Activated effector memory CD4-positive, alpha-beta T cell treated with anti-CD3 and anti-CD28 coated beads, Interleukin-2, amount 50 U/mL, for 16 hours (primary cell): ENCODE measurements at regions not wholly inside any gene's neighbourhood (a gene's known extent, or its start where the extent isn't known, plus 50 kb on each side); places are given as distances from the start of the nearest gene placed in this dataset.
"Not testable (repeated sequence)": the region's sequence is repeated elsewhere in the genome, so short reads cannot be mapped to it uniquely, and the experiment has no call there.

Experiments
- DNase-seq: peaks from one replicate; pipeline ENCODE4 v3.0.0-alpha.2; 2020

DNA sequence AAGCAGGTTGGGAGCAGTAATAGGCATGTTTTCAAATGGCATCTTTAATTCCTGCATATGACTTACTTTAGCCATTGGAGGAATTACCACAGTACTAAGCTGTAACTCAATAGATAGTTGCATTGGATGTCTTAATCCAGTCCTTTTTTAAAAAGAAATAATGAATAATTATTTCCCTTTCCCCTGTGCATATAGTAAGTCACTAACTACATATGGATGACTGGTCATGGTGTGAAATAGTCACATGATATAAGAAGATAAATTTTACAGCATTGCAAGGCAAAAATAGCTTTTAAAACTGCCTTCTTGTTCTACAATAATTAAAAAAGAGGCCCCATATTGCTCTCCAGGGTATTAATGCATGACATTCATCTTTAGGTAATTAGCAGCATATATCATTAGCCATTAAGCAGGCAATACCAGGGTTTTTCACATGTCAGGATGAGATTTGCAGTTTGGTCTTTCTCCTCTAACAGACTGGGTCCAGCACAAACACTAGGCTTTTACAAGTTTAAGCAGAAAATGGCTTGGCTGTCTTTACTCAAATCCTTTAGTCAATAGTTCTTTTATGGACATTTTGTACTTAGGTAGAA, 606.4 kb upstream of the RORB start:
- no peak for DNase-seq

DNA sequence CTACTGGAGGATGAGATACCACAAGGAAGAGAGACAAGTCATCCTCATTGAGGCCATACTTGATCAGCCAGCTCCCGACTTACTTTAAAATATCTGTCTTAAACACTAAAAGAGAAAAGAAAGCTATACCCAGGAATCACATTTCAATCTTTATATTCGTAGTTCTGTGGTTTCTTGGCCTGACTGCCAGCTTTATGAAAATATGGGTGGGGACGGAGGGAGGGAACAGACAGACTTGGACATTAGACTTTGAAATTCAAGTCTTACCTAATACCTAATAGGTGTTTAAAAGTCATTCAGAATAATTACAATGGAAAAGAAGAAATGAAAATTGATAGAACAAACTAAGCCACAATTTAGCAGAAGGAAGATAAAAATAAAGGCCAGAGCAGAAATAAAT, 604.8 kb upstream of the RORB start:
- no peak for DNase-seq

GRCh38 chr9:73893230-73893629, 603.9 kb upstream of the RORB start:
- no peak for DNase-seq

GRCh38 chr9:73896061-73896460, 601.1 kb upstream of the RORB start:
- no peak for DNase-seq

GRCh38 chr9:73906671-73907070, 590.5 kb upstream of the RORB start:
- no peak for DNase-seq

GRCh38 chr9:73911804-73912203, 585.3 kb upstream of the RORB start:
- no peak for DNase-seq

GRCh38 chr9:73916016-73916673, 581.0 kb upstream of the RORB start:
- no peak for DNase-seq

GRCh38 chr9:73919712-73920111, 577.4 kb upstream of the RORB start:
- DNase-seq = no peak

DNA sequence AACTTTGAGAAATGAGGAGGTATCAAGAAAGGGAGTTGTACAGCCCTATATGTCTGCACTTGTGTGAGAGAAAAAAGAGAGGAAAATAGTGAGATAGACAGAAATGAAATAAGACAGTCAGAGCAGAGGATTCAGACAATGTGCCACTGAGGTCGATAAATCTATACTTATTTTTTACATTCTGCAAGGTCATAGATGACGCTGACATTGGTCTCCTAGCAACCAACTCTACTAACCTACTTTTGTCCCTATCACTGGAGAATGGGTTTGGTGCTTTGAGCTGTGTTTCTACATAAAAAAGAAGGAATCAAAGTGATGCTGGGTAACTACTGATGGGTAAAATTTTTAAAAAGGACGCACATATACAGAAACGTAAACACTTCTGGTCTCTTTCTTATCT, 573.3 kb upstream of the RORB start:
- no peak for DNase-seq

DNA sequence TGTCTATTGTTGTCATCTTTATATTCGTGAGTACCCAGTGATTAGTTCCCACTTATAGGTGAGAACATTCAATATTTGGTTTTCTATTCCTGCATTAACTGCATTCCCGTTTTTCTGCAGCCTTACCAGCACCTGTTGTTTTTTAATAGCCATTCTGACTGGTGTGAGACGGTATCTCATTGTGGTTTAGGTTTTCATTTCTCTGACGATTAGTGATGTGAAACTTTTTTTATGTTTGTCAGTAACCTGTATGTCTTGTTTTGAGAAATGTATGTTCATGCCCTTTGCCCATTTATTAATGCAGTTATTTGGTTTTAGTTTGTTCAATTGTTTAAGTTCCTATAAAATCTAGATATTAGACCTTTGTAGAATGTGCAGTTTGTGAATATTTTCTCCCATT, 546.0 kb upstream of the RORB start:
- DNase-seq = no peak

DNA sequence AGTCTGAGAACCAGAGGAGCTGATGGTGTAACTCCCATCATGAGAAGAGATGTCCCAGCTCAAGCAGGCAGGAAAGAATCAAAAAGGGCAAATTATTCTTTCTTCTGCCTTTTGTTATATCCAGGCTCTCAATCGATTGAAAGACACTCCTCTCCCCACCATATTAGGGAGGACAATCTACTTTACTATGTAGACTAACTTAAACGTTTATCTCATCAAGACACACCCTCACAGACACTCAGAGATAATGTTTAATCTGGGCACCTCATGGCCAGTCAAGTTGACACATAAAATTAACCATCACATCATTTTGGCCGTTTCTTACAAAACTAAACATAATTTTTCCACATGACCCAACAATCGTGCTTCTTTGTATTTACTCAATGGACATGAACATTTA, 534.3 kb upstream of the RORB start:
- no peak for DNase-seq

GRCh38 chr9:73969936-73970335, 527.2 kb upstream of the RORB start:
- no peak for DNase-seq

DNA sequence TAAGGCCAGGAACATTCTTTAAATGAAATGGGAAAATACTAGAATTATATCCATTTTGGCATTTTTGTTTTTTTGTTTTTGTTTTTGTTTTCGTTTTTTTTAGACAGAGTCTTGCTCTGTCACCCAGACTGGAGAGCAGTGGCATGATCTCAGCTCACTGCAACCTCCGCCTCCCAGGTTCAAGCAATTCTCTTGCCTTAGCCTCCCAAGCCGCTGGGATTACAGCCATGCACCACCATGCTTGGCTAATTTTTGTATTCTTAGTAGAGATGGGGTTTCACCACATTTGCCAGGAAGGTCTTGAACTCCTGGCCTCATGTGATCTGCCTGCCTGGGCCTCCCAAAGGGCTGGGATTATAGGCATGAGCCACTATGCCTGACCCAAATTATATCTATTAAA, 520.7 kb upstream of the RORB start:
- DNase-seq = not testable (repeated sequence)

- DNase-seq = no peak
These were observed 517.3 kb upstream of the RORB start for GRCh38 chr9:73979894-73980264.

DNA sequence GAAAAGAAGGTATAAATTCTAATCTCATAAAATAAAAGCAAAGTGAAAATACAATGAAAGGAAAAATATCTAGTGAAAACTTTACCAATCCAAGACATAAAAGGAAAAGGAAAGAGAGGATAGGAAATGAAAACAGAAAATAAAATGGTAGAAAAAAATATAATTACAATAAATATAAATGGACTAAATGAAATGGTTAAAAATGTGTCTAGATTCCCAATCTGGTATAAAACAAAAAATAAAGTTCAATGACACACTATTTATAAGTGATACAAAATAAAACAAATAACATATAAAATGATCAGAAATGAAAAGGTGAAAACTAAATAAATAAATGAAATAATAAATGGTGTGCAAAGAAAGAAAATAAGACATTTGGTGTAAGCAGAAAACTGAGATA, 516.4 kb upstream of the RORB start:
- DNase-seq = no peak

DNA sequence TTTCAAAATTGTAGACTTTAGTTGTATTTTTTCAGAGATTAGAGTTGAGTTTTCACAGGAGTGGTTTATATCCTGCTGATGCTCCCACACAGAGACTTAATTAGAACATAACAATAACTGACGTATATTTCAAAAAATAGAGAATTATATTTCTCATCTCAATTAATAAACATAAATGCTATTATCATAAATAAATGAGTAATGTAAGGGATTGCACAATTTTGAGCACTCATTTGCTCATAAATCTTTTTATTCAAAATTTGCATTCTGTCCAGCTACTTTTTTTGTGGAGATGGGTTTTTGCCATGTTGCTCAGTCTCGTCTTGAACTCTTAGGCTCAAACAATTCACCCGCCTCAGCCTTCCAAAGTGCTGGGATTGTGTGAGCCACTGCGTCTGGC, 515.7 kb upstream of the RORB start:
- DNase-seq = no peak

DNA sequence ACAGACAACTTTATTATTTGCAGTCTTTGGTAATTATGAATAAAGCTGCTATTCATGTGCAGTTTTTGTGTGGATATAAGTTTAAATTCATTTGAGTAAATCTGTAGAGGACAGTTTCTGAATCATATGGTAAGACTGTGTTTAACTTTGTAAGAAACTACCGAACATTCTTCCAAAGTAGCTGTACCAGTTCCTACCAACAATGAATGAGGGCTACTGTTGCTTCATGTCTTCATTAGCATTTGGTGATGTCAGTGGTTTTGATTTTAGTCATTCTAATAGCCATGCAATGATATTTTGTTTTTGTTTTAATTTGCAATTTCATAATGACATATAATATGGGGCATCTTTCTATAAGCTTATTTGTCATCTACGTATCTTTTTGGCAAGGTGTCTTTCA, 501.3 kb upstream of the RORB start:
- DNase-seq = no peak

DNA sequence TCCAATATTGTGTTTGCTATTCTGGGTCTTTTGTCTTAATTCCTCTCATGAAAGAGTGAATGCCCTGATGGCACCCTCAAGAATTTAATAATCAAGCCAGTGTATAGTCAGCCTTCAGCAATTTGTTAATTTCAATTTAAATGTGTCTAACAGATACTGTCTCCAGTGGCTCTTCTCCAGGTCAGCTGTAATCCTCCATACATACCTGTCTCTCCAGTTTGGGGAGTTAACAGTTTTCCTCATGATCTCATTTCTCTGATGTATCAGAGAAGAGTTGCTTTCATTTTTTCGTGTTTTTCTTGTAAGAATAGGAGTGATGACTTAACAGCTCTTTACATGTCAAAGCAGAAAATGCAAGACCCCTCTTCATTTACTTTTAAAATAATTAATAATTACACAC, 500.3 kb upstream of the RORB start:
- DNase-seq = no peak

GRCh38 chr9:74001382-74001781, 495.8 kb upstream of the RORB start:
- no peak for DNase-seq

- no peak for DNase-seq
These were observed 490.2 kb upstream of the RORB start for GRCh38 chr9:74006935-74007334.

DNA sequence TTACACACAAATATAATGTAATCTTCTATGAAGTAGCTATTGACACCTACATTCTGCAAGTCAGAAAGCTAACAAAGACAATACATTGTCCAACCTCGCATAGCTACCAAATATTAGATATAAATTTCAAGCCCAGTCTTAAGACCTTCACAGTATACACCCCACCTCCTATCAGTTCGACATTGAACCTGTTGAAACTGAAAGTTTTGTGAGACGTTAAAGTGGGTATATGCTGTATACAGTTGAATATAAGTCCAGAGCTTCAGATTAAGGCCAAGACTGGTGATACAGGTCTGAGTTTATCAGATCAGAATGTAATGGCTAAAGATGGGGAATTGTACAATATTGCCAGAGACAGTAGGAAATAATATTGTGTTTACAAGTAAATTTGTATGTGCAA, 489.3 kb upstream of the RORB start:
- DNase-seq = no peak

GRCh38 chr9:74016004-74016403, 481.1 kb upstream of the RORB start:
- DNase-seq = no peak

GRCh38 chr9:74025402-74025925, 471.7 kb upstream of the RORB start:
- DNase-seq = no peak

- DNase-seq = no peak
These were observed 464.7 kb upstream of the RORB start for GRCh38 chr9:74032421-74032820.

DNA sequence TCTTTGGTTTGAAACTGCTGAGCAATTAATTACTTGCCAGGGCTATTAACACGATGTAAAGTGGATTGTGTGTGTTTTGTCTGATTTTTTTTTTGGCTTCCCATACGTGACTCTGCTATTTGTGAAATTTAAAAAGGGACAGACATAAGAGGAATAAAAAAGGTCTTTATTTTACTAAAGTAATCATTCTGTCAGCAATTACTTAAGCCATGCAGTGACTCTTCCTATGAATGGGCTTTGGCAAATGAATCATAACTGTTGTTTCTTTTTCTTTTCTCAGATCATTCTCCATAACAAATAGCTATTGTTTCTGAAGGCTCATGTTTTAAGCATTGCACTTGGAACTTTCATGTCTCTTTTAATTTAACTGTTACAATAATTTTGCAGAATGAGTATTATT, 461.3 kb upstream of the RORB start:
- DNase-seq = no peak
